DOHH2 (cell line): ENCODE measurements at regions not wholly inside any gene's neighbourhood (a gene's known extent, or its start where the extent isn't known, plus 50 kb on each side); places are given as distances from the start of the nearest gene placed in this dataset.

Source experiments
- H3F3A ChIP-seq: fragments of 200-600 bp; sonication (generic), shearing (Covaris generic); 2 replicates; pipeline ENCODE4 v1.6.0; 2016; ENCODE audit warnings: antibody characterized with exemption, mild to moderate bottlenecking; ENCODE audit not compliant: control insufficient read depth, insufficient read depth
- H3K27ac ChIP-seq: fragments of 200-600 bp; sonication (generic); 2 replicates; pipeline ENCODE4 v1.5.1; 2014; ENCODE audit warnings: low read depth, mild to moderate bottlenecking, low read length, moderate library complexity
- H3K27me3 ChIP-seq: fragments of 200-600 bp; sonication (generic); 2 replicates; pipeline ENCODE4 v1.6.1; 2014; ENCODE audit warnings: mild to moderate bottlenecking, low read length, mixed read lengths; ENCODE audit not compliant: control insufficient read depth
- H3K36me3 ChIP-seq: fragments of 200-600 bp; sonication (generic); 2 replicates; pipeline ENCODE4 v1.6.1; 2014; ENCODE audit warnings: mild to moderate bottlenecking, low read length, moderate library complexity, mixed read lengths; ENCODE audit not compliant: control insufficient read depth
- H3K4me1 ChIP-seq: fragments of 200-600 bp; sonication (generic); 2 replicates; pipeline ENCODE4 v1.6.1; 2014; ENCODE audit warnings: mild to moderate bottlenecking, low read length, mixed read lengths; ENCODE audit not compliant: control insufficient read depth
- H3K4me2 ChIP-seq: fragments of 200-600 bp; sonication (generic); 2 replicates; pipeline ENCODE4 v1.6.0; 2014; ENCODE audit warnings: mild to moderate bottlenecking, low read length, moderate library complexity
- H3K4me3 ChIP-seq: fragments of 200-600 bp; sonication (generic); 2 replicates; pipeline ENCODE4 v1.5.1; 2014; ENCODE audit warnings: mild to moderate bottlenecking, low read length, mixed read lengths
- H3K79me2 ChIP-seq: fragments of 200-600 bp; sonication (generic); 2 replicates; pipeline ENCODE4 v1.6.1; 2014; ENCODE audit warnings: mild to moderate bottlenecking, low read length, mixed read lengths; ENCODE audit not compliant: control insufficient read depth
- H3K9me2 ChIP-seq: fragments of 200-600 bp; sonication (generic); replicated peaks from 2 replicates; pipeline ENCODE4 v1.6.1; 2014; ENCODE audit warnings: mild to moderate bottlenecking, low read length, mixed read lengths; ENCODE audit not compliant: control insufficient read depth
- H3K9me3 ChIP-seq: fragments of 200-600 bp; sonication (generic); 2 replicates; pipeline ENCODE4 v1.6.1; 2014; ENCODE audit warnings: antibody characterized with exemption, low read length, mixed read lengths; ENCODE audit not compliant: control insufficient read depth, insufficient read depth
- H4K20me1 ChIP-seq: fragments of 200-600 bp; sonication (generic); 2 replicates; pipeline ENCODE4 v1.6.0; 2014; ENCODE audit warnings: low read depth, mild to moderate bottlenecking, antibody characterized with exemption, low read length, moderate library complexity; ENCODE audit not compliant: control insufficient read depth, insufficient read depth
- EZH2phosphoT487 ChIP-seq: fragments of 200-600 bp; sonication (generic); IDR thresholded peaks from 2 replicates; pipeline ENCODE4 v1.6.1; 2017; ENCODE audit warnings: borderline replicate concordance, mild to moderate bottlenecking, antibody characterized with exemption, low read length, moderate library complexity, mixed read lengths
- TF ChIP-seq, protein P1 (sequence below): fragments of 200-600 bp; sonication (generic); IDR thresholded peaks from one replicate; pipeline ENCODE4 v1.5.1; 2014; ENCODE audit warnings: antibody characterized with exemption, mild to moderate bottlenecking, low read depth, low read length; ENCODE audit not compliant: poor library complexity, severe bottlenecking

DNA sequence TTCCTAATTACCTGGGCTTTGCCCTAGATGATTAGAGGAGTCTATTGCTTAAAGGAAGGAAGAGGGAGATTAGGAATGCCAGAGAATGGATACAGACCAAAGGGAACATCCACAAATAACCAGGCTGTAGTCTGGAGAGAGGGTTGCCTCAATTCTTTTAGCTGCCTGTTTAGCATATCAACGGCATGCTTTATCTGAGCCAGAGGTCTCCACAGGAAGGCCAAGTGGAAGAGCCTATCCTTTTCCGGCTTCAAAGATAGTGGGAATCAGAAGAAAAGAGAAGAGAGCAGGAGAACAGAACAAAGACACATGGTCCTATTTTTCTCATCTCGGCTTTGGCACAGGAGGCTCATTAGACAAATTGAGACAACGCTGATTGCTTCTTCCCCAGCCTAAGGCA is 142.4 kb downstream of the NMUR2 start:
- no peaks in the 10 kb centered on the region for H3F3A ChIP-seq
- no peak overlapping the region for H3K27ac ChIP-seq
- H3K36me3 ChIP-seq, result no peaks in the 10 kb centered on the region
- no peak overlapping the region for H3K4me2 ChIP-seq
- H3K27me3 ChIP-seq, result peaks cover 2% of the 10 kb centered on the region; the same call in 1 of the 2 replicates
- H3K4me1 ChIP-seq, result no peaks in the 10 kb centered on the region
- no peaks in the 10 kb centered on the region for H4K20me1 ChIP-seq
- no peaks in the 10 kb centered on the region for H3K9me2 ChIP-seq
- no peaks in the 10 kb centered on the region for H3K9me3 ChIP-seq
- TF ChIP-seq EZH2phosphoT487, result no peak
- TF ChIP-seq, protein P1, sequence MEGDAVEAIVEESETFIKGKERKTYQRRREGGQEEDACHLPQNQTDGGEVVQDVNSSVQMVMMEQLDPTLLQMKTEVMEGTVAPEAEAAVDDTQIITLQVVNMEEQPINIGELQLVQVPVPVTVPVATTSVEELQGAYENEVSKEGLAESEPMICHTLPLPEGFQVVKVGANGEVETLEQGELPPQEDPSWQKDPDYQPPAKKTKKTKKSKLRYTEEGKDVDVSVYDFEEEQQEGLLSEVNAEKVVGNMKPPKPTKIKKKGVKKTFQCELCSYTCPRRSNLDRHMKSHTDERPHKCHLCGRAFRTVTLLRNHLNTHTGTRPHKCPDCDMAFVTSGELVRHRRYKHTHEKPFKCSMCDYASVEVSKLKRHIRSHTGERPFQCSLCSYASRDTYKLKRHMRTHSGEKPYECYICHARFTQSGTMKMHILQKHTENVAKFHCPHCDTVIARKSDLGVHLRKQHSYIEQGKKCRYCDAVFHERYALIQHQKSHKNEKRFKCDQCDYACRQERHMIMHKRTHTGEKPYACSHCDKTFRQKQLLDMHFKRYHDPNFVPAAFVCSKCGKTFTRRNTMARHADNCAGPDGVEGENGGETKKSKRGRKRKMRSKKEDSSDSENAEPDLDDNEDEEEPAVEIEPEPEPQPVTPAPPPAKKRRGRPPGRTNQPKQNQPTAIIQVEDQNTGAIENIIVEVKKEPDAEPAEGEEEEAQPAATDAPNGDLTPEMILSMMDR, result no peak
- no peaks in the 10 kb centered on the region for H3K79me2 ChIP-seq
- no peak overlapping the region for H3K4me3 ChIP-seq

DNA sequence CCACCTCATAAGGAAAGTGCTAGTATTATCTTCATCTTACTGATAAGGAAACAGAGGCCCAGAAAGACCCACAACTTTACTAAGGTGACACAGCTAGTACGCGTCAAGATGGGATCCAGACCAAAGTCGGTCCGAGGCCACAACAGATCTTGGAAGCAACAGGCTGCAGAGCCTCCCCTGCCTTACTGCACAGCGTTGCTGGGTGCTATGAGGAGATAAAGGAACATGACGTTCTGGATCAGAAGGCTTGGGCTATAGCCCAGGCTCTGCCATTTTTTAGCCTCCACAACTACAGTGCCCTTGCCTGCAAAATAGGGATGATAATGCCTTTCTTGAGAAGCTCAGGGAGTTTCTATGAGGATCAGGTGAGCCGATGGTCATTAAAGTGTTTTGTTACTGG is 144.1 kb downstream of the NMUR2 start:
- no peaks in the 10 kb centered on the region for H3K9me3 ChIP-seq
- no peak overlapping the region for H3K27ac ChIP-seq
- H3K79me2 ChIP-seq, result no peaks in the 10 kb centered on the region
- H3K4me2 ChIP-seq, result no peak overlapping the region
- no peaks in the 10 kb centered on the region for H4K20me1 ChIP-seq
- H3F3A ChIP-seq, result no peaks in the 10 kb centered on the region
- no peak overlapping the region for H3K4me3 ChIP-seq
- H3K36me3 ChIP-seq, result no peaks in the 10 kb centered on the region
- peaks cover 2% of the 10 kb centered on the region; the same call in 1 of the 2 replicates for H3K27me3 ChIP-seq
- no peaks in the 10 kb centered on the region for H3K4me1 ChIP-seq
- no peaks in the 10 kb centered on the region for H3K9me2 ChIP-seq
- TF ChIP-seq, protein P1, result no peak
- no peak for TF ChIP-seq EZH2phosphoT487

DNA sequence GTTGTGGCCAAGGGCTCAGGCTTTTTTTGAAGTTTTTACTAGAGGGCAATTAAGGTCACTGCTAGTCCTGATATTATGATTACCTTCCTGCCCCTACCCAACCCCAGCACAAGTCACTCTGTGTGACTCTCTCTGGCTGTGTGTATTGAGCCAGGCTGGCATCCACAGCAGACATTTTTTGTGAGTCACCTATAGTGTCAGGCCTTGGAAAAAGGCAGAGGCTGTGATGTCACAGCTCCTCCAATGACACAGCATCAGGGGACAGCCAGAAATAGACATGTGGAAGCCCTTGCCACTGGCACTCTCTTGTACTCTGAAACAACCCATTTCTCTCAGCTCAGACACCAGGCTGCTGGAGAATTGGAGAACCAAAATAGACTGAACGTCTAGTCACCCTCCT is 145.4 kb downstream of the NMUR2 start:
- H3K27me3 ChIP-seq, result peaks cover 2% of the 10 kb centered on the region; the same call in 1 of the 2 replicates
- H3K4me2 ChIP-seq, result no peak overlapping the region
- TF ChIP-seq, protein P1, result no peak
- no peak for TF ChIP-seq EZH2phosphoT487

DNA sequence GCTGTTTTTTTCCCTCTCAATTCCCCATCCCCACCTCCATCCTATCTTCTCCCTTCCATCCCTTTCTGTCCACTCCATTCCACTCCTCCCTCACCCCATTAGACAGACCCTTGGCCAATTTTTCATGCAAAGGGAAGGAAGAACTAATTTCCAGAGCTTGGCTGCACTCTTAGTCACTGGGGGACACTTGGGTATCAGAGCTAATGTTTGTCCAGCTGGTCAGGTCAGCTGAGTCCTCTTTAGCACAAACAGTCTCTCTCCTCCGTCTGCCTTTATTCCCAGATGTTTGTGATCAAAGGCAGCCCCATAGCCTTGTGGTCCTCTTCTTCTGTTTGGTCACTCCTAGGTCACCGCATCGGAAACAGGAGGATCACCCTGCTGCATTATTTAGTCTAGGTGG is 148.5 kb downstream of the NMUR2 start:
- H3K27me3 ChIP-seq, result peaks cover 2% of the 10 kb centered on the region; the same call in 1 of the 2 replicates
- TF ChIP-seq, protein P1, result no peak
- no peak for TF ChIP-seq EZH2phosphoT487
- H3K9me3 ChIP-seq, result no peaks in the 10 kb centered on the region
- H3K4me2 ChIP-seq, result no peak overlapping the region
- H3K79me2 ChIP-seq, result no peaks in the 10 kb centered on the region
- H4K20me1 ChIP-seq, result no peaks in the 10 kb centered on the region
- H3K9me2 ChIP-seq, result no peaks in the 10 kb centered on the region
- no peaks in the 10 kb centered on the region for H3K4me1 ChIP-seq
- H3K27ac ChIP-seq, result no peak overlapping the region
- no peaks in the 10 kb centered on the region for H3F3A ChIP-seq
- no peaks in the 10 kb centered on the region for H3K36me3 ChIP-seq
- no peak overlapping the region for H3K4me3 ChIP-seq

More for the DNA sequence above, 145.4 kb downstream of the NMUR2 start:
- Histone ChIP-seq H4K20me1 (no peaks in the 10 kb centered on the region), H3K4me1 (no peaks in the 10 kb centered on the region), H3K9me3 (no peaks in the 10 kb centered on the region), H3K36me3 (no peaks in the 10 kb centered on the region), H3K27ac (no peak overlapping the region), H3F3A (no peaks in the 10 kb centered on the region), H3K4me3 (no peak overlapping the region), H3K9me2 (no peaks in the 10 kb centered on the region), H3K79me2 (no peaks in the 10 kb centered on the region)
